ENCODE measurements at regions not wholly inside any gene's neighbourhood (a gene's known extent, or its start where the extent isn't known, plus 50 kb on each side); places are given as distances from the start of the nearest gene placed in this dataset.

DNA sequence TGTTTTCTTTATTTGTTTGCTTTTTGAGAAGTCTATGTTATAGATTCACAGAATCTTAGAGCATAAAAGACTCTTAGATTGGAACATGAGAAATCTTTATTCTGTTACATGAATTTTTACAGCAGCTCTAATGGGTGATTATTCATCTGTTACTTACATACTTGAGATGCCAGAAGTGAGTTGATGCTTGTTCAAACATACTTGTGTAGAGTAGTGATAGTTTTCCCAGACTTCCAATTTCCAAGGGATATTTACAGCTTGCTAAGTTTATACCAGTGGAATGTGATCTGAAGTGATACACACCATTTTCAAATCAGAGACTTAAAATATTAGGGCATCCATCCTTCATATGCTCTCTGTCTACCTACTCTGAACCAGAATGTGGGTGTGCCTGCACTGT is 252.9 kb upstream of the SMIM31 start:
- TF ChIP-seq, protein P1, sequence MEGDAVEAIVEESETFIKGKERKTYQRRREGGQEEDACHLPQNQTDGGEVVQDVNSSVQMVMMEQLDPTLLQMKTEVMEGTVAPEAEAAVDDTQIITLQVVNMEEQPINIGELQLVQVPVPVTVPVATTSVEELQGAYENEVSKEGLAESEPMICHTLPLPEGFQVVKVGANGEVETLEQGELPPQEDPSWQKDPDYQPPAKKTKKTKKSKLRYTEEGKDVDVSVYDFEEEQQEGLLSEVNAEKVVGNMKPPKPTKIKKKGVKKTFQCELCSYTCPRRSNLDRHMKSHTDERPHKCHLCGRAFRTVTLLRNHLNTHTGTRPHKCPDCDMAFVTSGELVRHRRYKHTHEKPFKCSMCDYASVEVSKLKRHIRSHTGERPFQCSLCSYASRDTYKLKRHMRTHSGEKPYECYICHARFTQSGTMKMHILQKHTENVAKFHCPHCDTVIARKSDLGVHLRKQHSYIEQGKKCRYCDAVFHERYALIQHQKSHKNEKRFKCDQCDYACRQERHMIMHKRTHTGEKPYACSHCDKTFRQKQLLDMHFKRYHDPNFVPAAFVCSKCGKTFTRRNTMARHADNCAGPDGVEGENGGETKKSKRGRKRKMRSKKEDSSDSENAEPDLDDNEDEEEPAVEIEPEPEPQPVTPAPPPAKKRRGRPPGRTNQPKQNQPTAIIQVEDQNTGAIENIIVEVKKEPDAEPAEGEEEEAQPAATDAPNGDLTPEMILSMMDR (IDR thresholded peaks at IDR 0.05; ENCODE audit: low read depth, low read length), result no peak
- no peak for TF ChIP-seq EZH2phosphoT487 (IDR thresholded peaks at IDR 0.05; ENCODE audit: low read depth)

Data from OCI-LY3 (cell line).